ENCODE measurements at regions not wholly inside any gene's neighbourhood (a gene's known extent, or its start where the extent isn't known, plus 50 kb on each side); places are given as distances from the start of the nearest gene placed in this dataset.

GRCh38 chr10:20396701-20397100, 500.4 kb downstream of the NEBL start:
- Histone ChIP-seq H2AK9ac (replicated peaks; ENCODE audit: low read depth, low read length, poor library complexity) (no peak overlapping the region), H2BK15ac (ENCODE audit: low read depth, low read length) (no peak overlapping the region), H3K4ac (ENCODE audit: low read depth, low read length) (no peak overlapping the region), H3K9ac (ENCODE audit: low read depth, low read length) (no peak overlapping the region), H2BK20ac (ENCODE audit: low read depth, low read length) (no peak overlapping the region), H2AK5ac (ENCODE audit: low read depth, low read length) (no peak overlapping the region), H3K4me1 (ENCODE audit: control insufficient read depth, insufficient read depth, low read length) (no peaks in the 10 kb centered on the region), H3K4me3 (ENCODE audit: insufficient read depth, low read depth, low read length) (no peak overlapping the region), H3K4me2 (ENCODE audit: low read depth, low read length) (no peak overlapping the region), H3K18ac (ENCODE audit: low read depth, low read length) (no peak overlapping the region), H4K8ac (ENCODE audit: low read depth in 2 of 2, low read length in 2 of 2) (no peak overlapping the region), H3K14ac (replicated peaks; ENCODE audit: low read depth, low read length) (no peak overlapping the region), H2BK5ac (ENCODE audit: low read depth, low read length, poor library complexity, severe bottlenecking) (no peak overlapping the region), H3K9me3 (ENCODE audit: control insufficient read depth, insufficient read depth, low read length) (peaks cover 4% of the 10 kb centered on the region), H3K79me1 (ENCODE audit: low read depth in 1 of 2, low read length in 2 of 2) (no peaks in the 10 kb centered on the region), H4K91ac (ENCODE audit: insufficient read depth, low read depth, low read length) (no peak overlapping the region), H3K27me3 (ENCODE audit: control insufficient read depth, insufficient read depth, low read length) (no peaks in the 10 kb centered on the region), H4K20me1 (ENCODE audit: insufficient read depth, low read length) (no peaks in the 10 kb centered on the region), H3K27ac (ENCODE audit: insufficient read depth, low read length) (no peak overlapping the region), H3K9me1 (ENCODE audit: insufficient read depth, low read length) (no peaks in the 10 kb centered on the region), H3K56ac (ENCODE audit: extremely low read depth, insufficient read depth, low read length) (no peak overlapping the region), H2AFZ (replicated peaks; ENCODE audit: low read length, poor library complexity) (no peak overlapping the region), H4K5ac (ENCODE audit: low read depth, low read length) (no peak overlapping the region), H3K36me3 (ENCODE audit: control insufficient read depth, insufficient read depth, low read length) (no peaks in the 10 kb centered on the region), H2BK120ac (ENCODE audit: low read depth, low read length) (no peak overlapping the region), H3K23ac (ENCODE audit: low read depth, low read length) (no peak overlapping the region)
- dilution Hi-C loops (cut with HindIII; ENCODE audit: low sequenced_read_pairs, unreplicated experiment) (no loop called here), in situ Hi-C loops (cut with MboI; ENCODE audit: low sequenced_read_pairs) (no loop called here), intact Hi-C loops (cut with micrococcal nuclease) (no loop called here)
- ATAC-seq (ENCODE audit: low read depth) (no peak), DNase-seq (no peak)
- 85% methylated on average over 2 of the region's 4 CpGs; no CpG with 5 or more reads in 1 of the 2 experiments for WGBS, 2 experiments (ENCODE audit: extremely low coverage in 2 of 2, insufficient read length in 1 of 2)
- ChIA-PET CTCF (no interaction called here), POLR2A (ENCODE audit: unreplicated experiment) (no interaction called here)
- no TSS peak for BruUV-seq (replicated peaks)
- TF ChIP-seq RFX5 (IDR thresholded peaks at IDR 0.05; ENCODE audit: low read depth, low read length) (no peak), POLR2A (IDR thresholded peaks at IDR 0.05; ENCODE audit: low read depth, low read length) (no peak), RCOR1 (IDR thresholded peaks at IDR 0.05; ENCODE audit: insufficient replicate concordance, low read length) (no peak), MAZ (IDR thresholded peaks at IDR 0.05; ENCODE audit: borderline replicate concordance, low read depth, low read length) (no peak), BHLHE40 (IDR thresholded peaks at IDR 0.05; ENCODE audit: low read depth, low read length) (no peak), CHD1 (IDR thresholded peaks at IDR 0.05; ENCODE audit: low read depth, low read length) (no peak), NFE2L2 (IDR thresholded peaks at IDR 0.05; ENCODE audit: low read depth, low read length) (no peak), FOS (IDR thresholded peaks at IDR 0.05; ENCODE audit: low read depth, low read length) (no peak), SMC3 (IDR thresholded peaks at IDR 0.05; ENCODE audit: low read depth, low read length) (no peak), MAFK (IDR thresholded peaks at IDR 0.05; ENCODE audit: low read depth, low read length) (no peak), USF2 (IDR thresholded peaks at IDR 0.05; ENCODE audit: low read depth, low read length) (no peak), CEBPB (IDR thresholded peaks at IDR 0.05; ENCODE audit: low read depth, low read length) (no peak), MXI1 (IDR thresholded peaks at IDR 0.05; ENCODE audit: borderline replicate concordance, low read depth, low read length) (no peak), RAD21 (IDR thresholded peaks at IDR 0.05; ENCODE audit: low read length) (no peak)
- TF ChIP-seq, protein P1, sequence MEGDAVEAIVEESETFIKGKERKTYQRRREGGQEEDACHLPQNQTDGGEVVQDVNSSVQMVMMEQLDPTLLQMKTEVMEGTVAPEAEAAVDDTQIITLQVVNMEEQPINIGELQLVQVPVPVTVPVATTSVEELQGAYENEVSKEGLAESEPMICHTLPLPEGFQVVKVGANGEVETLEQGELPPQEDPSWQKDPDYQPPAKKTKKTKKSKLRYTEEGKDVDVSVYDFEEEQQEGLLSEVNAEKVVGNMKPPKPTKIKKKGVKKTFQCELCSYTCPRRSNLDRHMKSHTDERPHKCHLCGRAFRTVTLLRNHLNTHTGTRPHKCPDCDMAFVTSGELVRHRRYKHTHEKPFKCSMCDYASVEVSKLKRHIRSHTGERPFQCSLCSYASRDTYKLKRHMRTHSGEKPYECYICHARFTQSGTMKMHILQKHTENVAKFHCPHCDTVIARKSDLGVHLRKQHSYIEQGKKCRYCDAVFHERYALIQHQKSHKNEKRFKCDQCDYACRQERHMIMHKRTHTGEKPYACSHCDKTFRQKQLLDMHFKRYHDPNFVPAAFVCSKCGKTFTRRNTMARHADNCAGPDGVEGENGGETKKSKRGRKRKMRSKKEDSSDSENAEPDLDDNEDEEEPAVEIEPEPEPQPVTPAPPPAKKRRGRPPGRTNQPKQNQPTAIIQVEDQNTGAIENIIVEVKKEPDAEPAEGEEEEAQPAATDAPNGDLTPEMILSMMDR (conservative IDR thresholded peaks at IDR 0.05; ENCODE audit: low read depth, low read length) = no peak

Data from IMR-90 (cell line).